ENCODE measurements at regions not wholly inside any gene's neighbourhood (a gene's known extent, or its start where the extent isn't known, plus 50 kb on each side); places are given as distances from the start of the nearest gene placed in this dataset.
A peak's percentile ranks its signal among the peaks of the same experiment; 100 is the strongest.

- no peak for DNase-seq
These were observed 532.2 kb downstream of the NR2F1-AS1 start for GRCh38 chr5:93048858-93049257.

- DNase-seq = no peak
These were observed 536.0 kb downstream of the NR2F1-AS1 start for GRCh38 chr5:93044859-93045666.

- no peak for DNase-seq
These were observed 541.1 kb downstream of the NR2F1-AS1 start for GRCh38 chr5:93039888-93040287.

GRCh38 chr5:93034621-93035590 is 546.1 kb downstream of the NR2F1-AS1 start:
- peak; percentile 81 for DNase-seq

- DNase-seq = no peak
These were observed 558.1 kb downstream of the NR2F1-AS1 start for GRCh38 chr5:93022796-93023447.

GRCh38 chr5:93022211-93022610 is 558.8 kb downstream of the NR2F1-AS1 start:
- DNase-seq = no peak

GRCh38 chr5:93019896-93020295 is 561.1 kb downstream of the NR2F1-AS1 start:
- no peak for DNase-seq

GRCh38 chr5:93018461-93018860 is 562.6 kb downstream of the NR2F1-AS1 start:
- DNase-seq = no peak

GRCh38 chr5:93017849-93018248 is 563.2 kb downstream of the NR2F1-AS1 start:
- no peak for DNase-seq

- no peak for DNase-seq
These were observed 563.6 kb downstream of the NR2F1-AS1 start for GRCh38 chr5:93017376-93017775.

- DNase-seq = no peak
These were observed 570.4 kb downstream of the NR2F1-AS1 start for GRCh38 chr5:93010616-93011015.

- DNase-seq = no peak
These were observed 571.0 kb downstream of the NR2F1-AS1 start for GRCh38 chr5:93010037-93010436.

GRCh38 chr5:93008502-93009207 is 572.4 kb downstream of the NR2F1-AS1 start:
- DNase-seq = no peak

GRCh38 chr5:93006915-93007314 is 574.1 kb downstream of the NR2F1-AS1 start:
- DNase-seq = no peak

GRCh38 chr5:92998456-92998855 is 582.6 kb downstream of the NR2F1-AS1 start:
- no peak for DNase-seq

GRCh38 chr5:92994392-92994791 is 586.6 kb downstream of the NR2F1-AS1 start:
- DNase-seq = no peak

- no peak for DNase-seq
These were observed 588.9 kb downstream of the NR2F1-AS1 start for GRCh38 chr5:92992073-92992472.

- DNase-seq = no peak
These were observed 589.4 kb downstream of the NR2F1-AS1 start for GRCh38 chr5:92991581-92992067.

GRCh38 chr5:92990771-92991170 is 590.2 kb downstream of the NR2F1-AS1 start:
- DNase-seq = no peak

GRCh38 chr5:92981001-92981400 is 600.0 kb downstream of the NR2F1-AS1 start:
- DNase-seq = no peak

GRCh38 chr5:92980491-92980890 is 600.5 kb downstream of the NR2F1-AS1 start:
- no peak for DNase-seq

- DNase-seq = no peak
These were observed 601.3 kb downstream of the NR2F1-AS1 start for GRCh38 chr5:92979716-92980115.

All from islet precursor cell (in vitro differentiated cells).